Common myeloid progenitor, CD34-positive (primary cell): ENCODE measurements at regions not wholly inside any gene's neighbourhood (a gene's known extent, or its start where the extent isn't known, plus 50 kb on each side); places are given as distances from the start of the nearest gene placed in this dataset.

Experiments used
- CTCF ChIA-PET: fragments of 350-600 bp; sonication (Branson Sonifier 250); formaldehyde crosslinking; loops from one replicate; lab custom pipeline; 2021; ENCODE audit warnings: antibody characterized with exemption; lab: Charles Lee
- POLR2A ChIA-PET: fragments of 350-600 bp; sonication (Branson Sonifier 250); formaldehyde crosslinking; loops from one replicate; lab custom pipeline; 2021; ENCODE audit warnings: antibody characterized with exemption; lab: Charles Lee
- DNase-seq, 3 donors: peaks; one replicate each; pipeline versions ENCODE4 v3.0.0 to v3.0.0-alpha.2; 2013
- H3K27ac ChIP-seq, 2 experiments: 1 replicate in 1 of 2; 2 replicates in 1 of 2; pipeline ENCODE4 v1.7.0; 2013; ENCODE audit warnings: inconsistent platforms in 2 of 2, low read length in 2 of 2, mild to moderate bottlenecking in 2 of 2, low read depth in 1 of 2, moderate library complexity in 1 of 2; ENCODE audit not compliant: severe bottlenecking in 2 of 2, insufficient read depth in 1 of 2, poor library complexity in 1 of 2
- H3K27me3 ChIP-seq, 5 experiments: replicated peaks in 2 of 5; 1 replicate in 3 of 5; 2 replicates in 2 of 5; pipeline versions ENCODE4 v1.6.1 to v1.7.0; 2013; ENCODE audit warnings: low read length in 4 of 5, mild to moderate bottlenecking in 2 of 5, moderate library complexity in 2 of 5, inconsistent platforms in 1 of 5; ENCODE audit not compliant: insufficient read depth in 5 of 5, control insufficient read depth in 4 of 5
- H3K36me3 ChIP-seq, 4 experiments: 1 replicate in 2 of 4; 2 replicates in 2 of 4; pipeline versions ENCODE4 v1.6.1 to v1.7.0; 2013; ENCODE audit warnings: low read length in 3 of 4, control low read depth in 1 of 4, mild to moderate bottlenecking in 1 of 4; ENCODE audit not compliant: control insufficient read depth in 4 of 4, insufficient read depth in 4 of 4
- H3K4me1 ChIP-seq, 4 experiments: 1 replicate in 3 of 4; 2 replicates in 1 of 4; pipeline versions ENCODE4 v1.6.1 to v1.7.1; 2013; ENCODE audit warnings: low read length in 3 of 4, mild to moderate bottlenecking in 3 of 4, control low read depth in 1 of 4, inconsistent platforms in 1 of 4, moderate library complexity in 1 of 4; ENCODE audit not compliant: control insufficient read depth in 4 of 4, insufficient read depth in 4 of 4; ENCODE audit errors: control extremely low read depth in 1 of 4
- H3K4me3 ChIP-seq, 7 experiments: 1 replicate in 4 of 7; 2 replicates in 3 of 7; pipeline versions ENCODE4 v1.5.1 to v1.7.0; 2013; ENCODE audit warnings: mild to moderate bottlenecking in 7 of 7, low read length in 6 of 7, moderate library complexity in 6 of 7, inconsistent platforms in 2 of 7, low read depth in 2 of 7, control low read depth in 1 of 7; ENCODE audit not compliant: insufficient read depth in 4 of 7, control insufficient read depth in 1 of 7; ENCODE audit errors: extremely low read depth in 1 of 7
- H3K9me3 ChIP-seq, 5 experiments: 1 replicate in 4 of 5; 2 replicates in 1 of 5; pipeline versions ENCODE4 v1.6.1 to v1.7.1; 2013; ENCODE audit warnings: low read length in 4 of 5, mild to moderate bottlenecking in 2 of 5, inconsistent platforms in 1 of 5, low read depth in 1 of 5, moderate library complexity in 1 of 5; ENCODE audit not compliant: control insufficient read depth in 4 of 5, insufficient read depth in 2 of 5; ENCODE audit errors: control extremely low read depth in 1 of 5
- WGBS: methylation state at CpG from one replicate; pipeline ENCODE4 v1.1.5; 2013; ENCODE audit not compliant: insufficient coverage; 5-methylcytosine and 5-hydroxymethylcytosine counted together

DNA sequence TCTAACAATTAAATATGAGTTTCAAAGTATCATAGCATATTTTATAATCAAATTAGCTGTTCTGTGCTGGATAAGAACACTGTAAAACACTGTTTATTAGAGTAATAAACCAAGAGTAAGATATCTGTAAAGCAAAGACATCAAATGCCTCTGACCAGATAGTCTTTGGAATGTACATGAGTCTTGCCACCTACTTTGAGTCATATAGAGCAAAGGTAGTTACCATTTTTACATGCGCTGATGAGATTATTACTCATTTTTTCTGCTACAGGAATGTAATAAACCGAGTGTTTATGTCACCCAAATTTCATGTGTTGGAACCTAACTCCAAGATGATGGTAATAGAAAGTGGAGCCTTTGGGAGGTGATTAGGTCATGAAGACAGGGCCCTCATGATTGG is 654.5 kb downstream of the CETN3 start:
- no peak for DNase-seq
- WGBS: 100% methylated on average over 2 of the region's 2 CpGs
- no peaks in the 10 kb centered on the region for H3K9me3 ChIP-seq
- POLR2A ChIA-PET: no interaction called here
- H3K36me3 ChIP-seq: no peaks in the 10 kb centered on the region
- H3K4me3 ChIP-seq: no peak overlapping the region
- no peaks in the 10 kb centered on the region for H3K4me1 ChIP-seq
- CTCF ChIA-PET: no interaction called here
- no peaks in the 10 kb centered on the region for H3K27me3 ChIP-seq
- H3K27ac ChIP-seq: no peak overlapping the region

DNA sequence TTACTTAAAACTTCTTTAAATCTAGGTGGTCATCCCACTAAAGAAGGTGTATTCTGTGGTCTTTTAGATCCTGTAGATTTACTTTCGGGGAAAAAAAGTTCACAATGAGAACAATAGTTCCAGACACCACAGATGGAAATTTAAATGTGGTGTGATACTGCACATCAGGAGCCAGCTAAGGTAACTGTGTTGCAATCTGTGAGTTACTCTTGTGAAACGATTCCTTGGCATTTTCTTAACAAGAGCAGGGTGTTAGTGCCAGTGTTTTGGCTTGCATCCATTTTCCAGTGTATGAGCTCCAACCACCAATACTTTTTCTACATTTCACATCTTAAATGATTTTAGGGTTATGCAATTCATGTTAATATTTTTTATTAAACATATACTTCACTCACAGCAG is 674.5 kb downstream of the CETN3 start:
- no peaks in the 10 kb centered on the region for H3K4me1 ChIP-seq
- no peaks in the 10 kb centered on the region for H3K36me3 ChIP-seq
- CTCF ChIA-PET: no interaction called here
- no peak overlapping the region for H3K4me3 ChIP-seq
- POLR2A ChIA-PET: interaction anchor here (0.6 kb wide), 1 partner anchor 16 kb away, joined by 3 read pairs; no protein-coding TSS in a partner anchor
- DNase-seq: peak in 1 of 3 donors; percentile 1
- H3K9me3 ChIP-seq: no peaks in the 10 kb centered on the region
- H3K27me3 ChIP-seq: no peaks in the 10 kb centered on the region
- no peak overlapping the region for H3K27ac ChIP-seq
- WGBS: 100% methylated on average over 1 of the region's 2 CpGs

- DNase-seq: peak in 2 of 3 donors; percentile 0 to 6
- H3K9me3 ChIP-seq: no peaks in the 10 kb centered on the region
- no peaks in the 10 kb centered on the region for H3K27me3 ChIP-seq
- H3K36me3 ChIP-seq: no peaks in the 10 kb centered on the region
- CTCF ChIA-PET: no interaction called here
- POLR2A ChIA-PET: no interaction called here
- H3K4me3 ChIP-seq: no peak overlapping the region
- peaks cover 0 to 4% (median 2%) of the 10 kb centered on the region in 4 experiments for H3K4me1 ChIP-seq
- WGBS: 100% methylated on average over 1 of the region's 1 CpG
- H3K27ac ChIP-seq: no peak overlapping the region
These were observed 675.8 kb downstream of the CETN3 start for GRCh38 chr5:89733772-89734171.

DNA sequence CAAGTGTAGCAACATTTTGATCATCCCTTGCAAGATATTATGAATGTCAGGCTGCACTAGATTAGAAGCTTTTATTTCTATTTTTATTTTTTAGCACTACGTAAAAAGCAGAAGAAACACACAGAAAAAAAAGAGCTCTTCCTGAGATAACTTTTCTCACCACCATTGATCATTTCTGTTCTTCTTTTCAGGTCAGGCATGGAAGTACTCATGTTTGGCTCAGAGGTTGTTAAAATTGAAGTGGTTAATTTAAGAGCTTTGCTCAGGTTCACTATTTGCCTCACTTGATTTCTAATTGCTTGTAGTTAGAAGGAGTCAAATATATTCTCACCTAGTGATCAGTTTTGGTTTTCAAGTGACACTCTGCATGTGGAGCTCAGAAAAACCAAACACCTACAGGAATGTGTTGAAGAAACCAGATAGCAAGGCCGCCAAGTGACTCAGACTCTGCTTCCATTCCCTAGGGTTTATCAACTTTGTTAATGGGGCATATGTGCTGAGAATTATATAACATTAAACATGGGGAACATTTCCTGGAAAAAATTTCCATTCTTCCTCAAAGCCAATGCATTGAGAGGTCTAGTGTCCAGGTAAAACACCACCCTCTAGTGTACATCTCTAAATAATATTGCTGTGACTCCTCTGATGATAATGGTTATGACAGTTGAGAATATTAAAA is 679.8 kb downstream of the CETN3 start:
- ChIA-PET CTCF (interaction anchor here (1.1 to 2.2 kb wide), 3 partner anchors 17 to 1000 kb away, joined by 3 to 10 read pairs (median 4); no protein-coding TSS in a partner anchor), POLR2A (no interaction called here)
- no peak overlapping the region for H3K27ac ChIP-seq
- DNase-seq: peak in 1 of 3 donors; percentile 10
- WGBS: no CpG with 5 or more reads among the region's 2 CpGs
- H3K27me3 ChIP-seq: no peaks in the 10 kb centered on the region
- no peaks in the 10 kb centered on the region for H3K9me3 ChIP-seq
- peaks cover 0 to 4% (median 2%) of the 10 kb centered on the region in 4 experiments for H3K4me1 ChIP-seq
- H3K4me3 ChIP-seq: no peak overlapping the region
- no peaks in the 10 kb centered on the region for H3K36me3 ChIP-seq

DNA sequence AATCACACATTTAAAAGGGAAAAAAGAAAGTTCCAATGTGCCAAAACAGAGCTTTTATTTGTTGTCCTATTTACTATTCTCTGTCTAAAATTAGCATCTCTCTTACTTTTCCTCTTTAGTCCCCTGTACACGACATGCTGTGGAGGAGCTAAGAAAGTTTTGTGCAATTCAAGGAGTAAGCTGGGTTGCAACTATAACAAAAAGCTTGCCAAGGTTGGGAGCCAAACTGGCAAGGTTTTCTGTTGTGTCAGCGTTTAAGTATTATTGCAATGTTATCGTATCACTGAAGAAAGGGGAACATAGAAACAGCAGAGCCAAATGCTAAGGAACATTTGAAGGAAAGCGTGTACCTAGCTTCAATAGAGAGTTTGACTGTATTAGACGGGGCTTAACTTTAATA is 680.8 kb downstream of the CETN3 start:
- WGBS: 27% methylated on average over 3 of the region's 5 CpGs
- ChIA-PET CTCF (interaction anchor here (0.6 to 2.2 kb wide), 3 partner anchors 66 to 1143 kb away, joined by 3 to 10 read pairs (median 3); no protein-coding TSS in a partner anchor), POLR2A (no interaction called here)

DNA sequence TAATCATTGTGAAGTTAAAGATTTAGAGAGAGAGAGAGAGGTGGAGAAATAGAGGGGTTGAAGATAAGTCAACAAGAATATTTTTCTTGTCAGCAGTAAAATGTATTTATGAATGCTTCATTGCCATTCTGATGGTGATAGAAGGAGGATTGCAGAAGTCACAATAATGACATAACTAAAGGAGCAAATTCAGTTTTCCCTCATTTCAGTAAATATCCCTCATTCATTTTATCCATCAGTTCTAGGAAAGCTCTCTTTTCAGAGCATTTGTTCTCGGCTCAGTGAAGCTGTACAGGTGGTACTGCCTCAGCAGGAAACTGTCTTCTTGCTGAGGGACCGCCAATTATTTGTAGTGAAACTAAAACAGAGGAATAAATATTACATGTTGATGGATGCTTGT is 681.4 kb downstream of the CETN3 start:
- no peak overlapping the region for H3K4me3 ChIP-seq
- ChIA-PET POLR2A (no interaction called here), CTCF (interaction anchor here (0.6 to 2.2 kb wide), 3 partner anchors 67 to 1143 kb away, joined by 3 to 10 read pairs (median 3); no protein-coding TSS in a partner anchor)
- H3K27ac ChIP-seq: no peak overlapping the region
- no peaks in the 10 kb centered on the region for H3K36me3 ChIP-seq
- no peaks in the 10 kb centered on the region for H3K9me3 ChIP-seq
- H3K27me3 ChIP-seq: no peaks in the 10 kb centered on the region
- WGBS: 100% methylated on average over 2 of the region's 2 CpGs
- DNase-seq: no peak
- peaks cover 0 to 4% (median 2%) of the 10 kb centered on the region in 4 experiments for H3K4me1 ChIP-seq

More for the DNA sequence above, 680.8 kb downstream of the CETN3 start:
- peak in 2 of 3 donors; percentile 18 to 20 for DNase-seq
- Histone ChIP-seq H3K9me3 (no peaks in the 10 kb centered on the region), H3K4me1 (peaks cover 0 to 4% (median 2%) of the 10 kb centered on the region in 4 experiments), H3K27ac (no peak overlapping the region), H3K36me3 (no peaks in the 10 kb centered on the region), H3K4me3 (no peak overlapping the region), H3K27me3 (no peaks in the 10 kb centered on the region)

DNA sequence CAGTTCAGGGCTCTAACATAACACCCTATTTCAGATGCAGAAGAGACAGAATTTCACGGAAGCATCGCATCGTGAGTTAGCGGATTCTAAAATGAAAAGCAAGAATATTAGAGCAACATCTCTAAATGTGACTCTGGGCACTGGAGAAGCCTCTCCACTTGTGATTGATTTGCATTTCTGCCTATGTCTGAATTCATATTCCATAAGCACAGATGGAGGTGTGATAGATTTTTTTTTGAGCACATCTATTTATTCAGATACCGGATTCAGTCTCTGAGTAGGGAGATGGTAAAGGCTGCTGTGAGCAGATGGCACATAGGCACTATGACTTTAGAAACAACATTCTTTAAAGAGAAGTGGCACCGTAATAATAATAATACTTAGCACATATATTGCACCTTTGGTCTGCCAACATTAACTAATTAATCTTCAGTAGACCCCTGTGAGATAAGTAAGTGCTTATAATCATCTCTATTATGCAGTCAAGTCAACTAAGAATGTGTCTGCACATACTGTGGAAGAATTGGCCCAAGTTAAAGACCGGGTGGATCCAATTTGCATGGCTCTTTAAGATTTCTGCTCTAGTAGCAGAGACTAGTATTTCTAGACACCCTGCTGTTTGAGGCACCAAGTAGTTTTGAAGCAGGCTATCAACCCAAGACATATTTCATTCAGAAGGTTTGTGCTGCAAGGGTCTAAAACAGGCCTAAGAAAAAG is 685.0 kb downstream of the CETN3 start:
- H3K27me3 ChIP-seq: no peaks in the 10 kb centered on the region
- H3K27ac ChIP-seq: no peak overlapping the region
- no peak for DNase-seq
- peaks cover 0 to 4% (median under 1%) of the 10 kb centered on the region in 4 experiments for H3K4me1 ChIP-seq
- ChIA-PET POLR2A (no interaction called here), CTCF (no interaction called here)
- no peaks in the 10 kb centered on the region for H3K9me3 ChIP-seq
- 100% methylated on average over 2 of the region's 7 CpGs for WGBS
- no peaks in the 10 kb centered on the region for H3K36me3 ChIP-seq
- H3K4me3 ChIP-seq: no peak overlapping the region
